NOMO-1 treated with DMSO at 0.1 percent for 48 hours (cell line): ENCODE measurements at regions not wholly inside any gene's neighbourhood (a gene's known extent, or its start where the extent isn't known, plus 50 kb on each side); places are given as distances from the start of the nearest gene placed in this dataset.
"Not testable (repeated sequence)": the region's sequence is repeated elsewhere in the genome, so short reads cannot be mapped to it uniquely, and the experiment has no call there.

Experiments used
- DNase-seq: peaks from one replicate; lab custom pipeline; 2025; ENCODE audit not compliant: unreplicated experiment; lab: John Stamatoyannopoulos, UW

GRCh38 chr6:19562468-19562867 lies 274.7 kb upstream of the ID4 start:
- no peak for DNase-seq

GRCh38 chr6:19569563-19569962 lies 267.6 kb upstream of the ID4 start:
- DNase-seq, result no peak

- DNase-seq, result no peak
Measured at GRCh38 chr6:19571176-19571575, 266.0 kb upstream of the ID4 start.

GRCh38 chr6:19578481-19578880 lies 258.7 kb upstream of the ID4 start:
- DNase-seq, result no peak

GRCh38 chr6:19584207-19584606 lies 253.0 kb upstream of the ID4 start:
- not testable (repeated sequence) for DNase-seq

- peak; percentile 57 for DNase-seq
Measured at GRCh38 chr6:19587238-19587942, 249.8 kb upstream of the ID4 start.

- DNase-seq, result no peak
Measured at GRCh38 chr6:19590501-19591131, 246.6 kb upstream of the ID4 start.

GRCh38 chr6:19597809-19598320 lies 239.3 kb upstream of the ID4 start:
- peak; percentile 78 for DNase-seq

GRCh38 chr6:19599796-19600464 lies 237.2 kb upstream of the ID4 start:
- DNase-seq, result peak; percentile 67

GRCh38 chr6:19602434-19603013 lies 234.6 kb upstream of the ID4 start:
- no peak for DNase-seq

- no peak for DNase-seq
Measured at GRCh38 chr6:19603721-19604120, 233.4 kb upstream of the ID4 start.

- no peak for DNase-seq
Measured at GRCh38 chr6:19605624-19606023, 231.5 kb upstream of the ID4 start.

GRCh38 chr6:19608546-19608945 lies 228.6 kb upstream of the ID4 start:
- peak; percentile 32 for DNase-seq

- DNase-seq, result no peak
Measured at GRCh38 chr6:19609972-19610641, 227.1 kb upstream of the ID4 start.

GRCh38 chr6:19612672-19613466 lies 224.3 kb upstream of the ID4 start:
- not testable (repeated sequence) for DNase-seq

- no peak for DNase-seq
Measured at GRCh38 chr6:19613678-19614077, 223.5 kb upstream of the ID4 start.

- DNase-seq, result no peak
Measured at GRCh38 chr6:19616022-19616421, 221.1 kb upstream of the ID4 start.

GRCh38 chr6:19632230-19632629 lies 204.9 kb upstream of the ID4 start:
- DNase-seq, result no peak

GRCh38 chr6:19632786-19633185 lies 204.4 kb upstream of the ID4 start:
- DNase-seq, result no peak

GRCh38 chr6:19635728-19636127 lies 201.4 kb upstream of the ID4 start:
- DNase-seq, result no peak
